GM23248 (cell line): ENCODE measurements at regions not wholly inside any gene's neighbourhood (a gene's known extent, or its start where the extent isn't known, plus 50 kb on each side); places are given as distances from the start of the nearest gene placed in this dataset.

Experiments used
- DNase-seq: peaks from one replicate; pipeline ENCODE4 v3.0.0-alpha.2; 2015
- H2AFZ ChIP-seq: fragments of 200-600 bp; sonication (generic); 2 replicates; pipeline ENCODE4 v1.6.1; 2016; ENCODE audit warnings: antibody characterized with exemption
- H3F3A ChIP-seq: fragments of 200-600 bp; sonication (generic); 2 replicates; pipeline ENCODE4 v1.6.1; 2016; ENCODE audit warnings: mild to moderate bottlenecking, antibody characterized with exemption, mixed run types; ENCODE audit not compliant: insufficient read depth
- H3K27ac ChIP-seq: fragments of 200-600 bp; sonication (generic); 2 replicates; pipeline ENCODE4 v1.5.1; 2016; ENCODE audit warnings: mild to moderate bottlenecking
- H3K27me3 ChIP-seq: fragments of 200-600 bp; sonication (generic); replicated peaks from 2 replicates; pipeline ENCODE4 v1.6.1; 2016; ENCODE audit warnings: mild to moderate bottlenecking; ENCODE audit not compliant: insufficient read depth
- H3K36me3 ChIP-seq: fragments of 200-600 bp; sonication (generic); 2 replicates; pipeline ENCODE4 v1.6.1; 2016; ENCODE audit warnings: low read depth, mild to moderate bottlenecking
- H3K4me1 ChIP-seq: fragments of 200-600 bp; sonication (generic); 2 replicates; pipeline ENCODE4 v1.6.1; 2016; ENCODE audit warnings: mild to moderate bottlenecking; ENCODE audit not compliant: insufficient read depth
- H3K4me2 ChIP-seq: fragments of 200-600 bp; sonication (generic); one replicate; pipeline ENCODE4 v1.6.1; 2016; ENCODE audit warnings: mild to moderate bottlenecking; ENCODE audit not compliant: unreplicated experiment
- H3K4me3 ChIP-seq: fragments of 200-600 bp; sonication (generic); 2 replicates; pipeline ENCODE4 v1.5.1; 2016; ENCODE audit warnings: mild to moderate bottlenecking
- H3K79me2 ChIP-seq: fragments of 200-600 bp; sonication (generic); 2 replicates; pipeline ENCODE4 v1.6.1; 2016; ENCODE audit warnings: mild to moderate bottlenecking; ENCODE audit not compliant: insufficient read depth
- H3K9ac ChIP-seq: fragments of 200-600 bp; sonication (generic); 2 replicates; pipeline ENCODE4 v1.6.1; 2016; ENCODE audit warnings: mild to moderate bottlenecking
- H3K9me2 ChIP-seq: fragments of 200-600 bp; sonication (generic); 2 replicates; pipeline ENCODE4 v1.6.1; 2016; ENCODE audit warnings: mixed run types, mild to moderate bottlenecking, moderate library complexity; ENCODE audit not compliant: insufficient read depth
- H3K9me3 ChIP-seq: fragments of 200-600 bp; sonication (generic); one replicate; pipeline ENCODE4 v1.6.1; 2017; ENCODE audit warnings: low read depth
- H4K20me1 ChIP-seq: fragments of 200-600 bp; sonication (generic); 2 replicates; pipeline ENCODE4 v1.6.0; 2016; ENCODE audit not compliant: insufficient read depth
- EZH2 ChIP-seq: fragments of 200-600 bp; sonication (generic); IDR thresholded peaks from 2 replicates; pipeline ENCODE4 v1.6.1; 2018; ENCODE audit warnings: antibody characterized with exemption, mild to moderate bottlenecking; ENCODE audit not compliant: insufficient read depth, poor library complexity, severe bottlenecking
- EZH2phosphoT487 ChIP-seq: fragments of 200-600 bp; sonication (generic); IDR thresholded peaks from 2 replicates; pipeline ENCODE4 v1.6.1; 2018; ENCODE audit warnings: antibody characterized with exemption, moderate library complexity, mild to moderate bottlenecking, low read depth; ENCODE audit not compliant: insufficient read depth
- WGBS, 2 experiments: methylation state at CpG; one replicate each; pipeline ENCODE4 v1.1.6; 2015 to 2017; ENCODE audit warnings: low lambda C conversion rate in 2 of 2, low coverage in 1 of 2; ENCODE audit errors: missing lambda C conversion rate in 2 of 2; 5-methylcytosine and 5-hydroxymethylcytosine counted together
- in situ Hi-C: fragments of 300-500 bp; cut with MboI; formaldehyde crosslinking; loops from 2 replicates; pipeline ENCODE4 v1.15.0; 2020

DNA sequence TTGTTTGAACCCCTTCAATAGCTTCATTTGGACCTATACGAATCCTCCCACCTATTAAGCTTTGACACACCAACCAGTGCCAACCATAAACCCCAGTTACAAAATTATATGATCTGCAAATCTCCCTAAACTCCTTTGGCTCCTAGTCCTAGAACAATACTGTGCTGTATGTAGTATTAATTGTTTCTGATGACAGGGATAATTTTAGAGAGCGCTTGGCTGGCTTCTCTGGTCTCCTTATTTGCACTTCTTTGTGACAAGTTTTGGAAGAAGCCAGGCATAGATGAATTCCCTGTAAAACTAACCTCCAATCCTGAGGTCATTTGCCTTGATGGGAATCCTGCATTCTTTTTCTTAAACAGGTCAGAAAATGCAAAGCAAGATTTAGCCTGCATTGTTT, 433.0 kb downstream of the PPARGC1A start:
- 26 to 39% methylated on average over 2 of the region's 2 CpGs for WGBS, 2 experiments
- in situ Hi-C loops: no loop called here

DNA sequence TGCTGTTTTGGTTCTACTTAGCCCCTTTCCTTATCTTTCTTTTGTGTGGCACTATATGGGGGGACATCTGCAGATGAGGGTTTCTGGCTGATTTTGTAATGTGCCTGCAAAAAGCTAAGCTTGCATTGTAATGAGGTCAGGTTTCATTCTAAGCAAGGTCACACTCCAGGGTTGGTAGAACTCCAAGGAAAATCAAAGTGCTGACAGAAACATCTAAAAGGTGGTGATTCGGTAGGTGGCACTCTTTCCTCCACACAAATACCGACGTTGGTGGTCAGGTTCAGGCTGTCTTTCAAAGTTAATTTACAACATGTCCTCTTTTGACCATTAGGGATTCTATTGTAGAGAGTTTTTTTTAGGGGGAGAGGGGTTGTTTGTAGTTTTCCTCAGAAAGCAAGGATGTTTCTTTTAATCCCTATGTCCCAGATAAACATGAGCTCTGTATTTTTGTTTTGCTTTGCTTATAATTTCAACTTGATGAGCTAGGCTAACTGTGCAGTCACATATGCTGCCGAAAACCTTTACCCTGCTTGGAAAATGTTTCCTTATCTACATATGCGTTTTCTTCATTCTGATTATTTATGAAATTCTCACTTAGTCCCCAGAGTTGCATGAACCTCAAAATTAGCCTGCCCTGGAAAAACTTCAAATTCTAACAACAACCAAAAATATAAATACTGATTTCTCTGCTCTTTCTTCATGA, 434.2 kb downstream of the PPARGC1A start:
- H3K27ac ChIP-seq: no peak overlapping the region
- no peaks in the 10 kb centered on the region for H3K4me1 ChIP-seq
- no peaks in the 10 kb centered on the region for H3K9me2 ChIP-seq
- H3K36me3 ChIP-seq: no peaks in the 10 kb centered on the region
- no peaks in the 10 kb centered on the region for H3F3A ChIP-seq
- in situ Hi-C loops: no loop called here
- no peaks in the 10 kb centered on the region for H3K79me2 ChIP-seq
- WGBS, 2 experiments: 20 to 21% methylated on average over 5 of the region's 5 CpGs
- no peaks in the 10 kb centered on the region for H4K20me1 ChIP-seq
- no peaks in the 10 kb centered on the region for H3K27me3 ChIP-seq
- H3K4me3 ChIP-seq: no peak overlapping the region
- no peak overlapping the region for H3K9ac ChIP-seq
- H2AFZ ChIP-seq: no peak overlapping the region
- no peak overlapping the region for H3K4me2 ChIP-seq
- no peak for DNase-seq
- no peaks in the 10 kb centered on the region for H3K9me3 ChIP-seq
- TF ChIP-seq EZH2 (no peak), EZH2phosphoT487 (no peak)

More for the DNA sequence above, 433.0 kb downstream of the PPARGC1A start:
- Histone ChIP-seq H3K9me2 (no peaks in the 10 kb centered on the region), H3K9me3 (no peaks in the 10 kb centered on the region), H3K4me2 (no peak overlapping the region), H4K20me1 (no peaks in the 10 kb centered on the region), H3F3A (no peaks in the 10 kb centered on the region), H3K36me3 (no peaks in the 10 kb centered on the region), H2AFZ (no peak overlapping the region), H3K9ac (no peak overlapping the region), H3K79me2 (no peaks in the 10 kb centered on the region), H3K4me3 (no peak overlapping the region), H3K27ac (no peak overlapping the region), H3K27me3 (no peaks in the 10 kb centered on the region), H3K4me1 (no peaks in the 10 kb centered on the region)
- no peak for DNase-seq
- TF ChIP-seq EZH2phosphoT487: no peak
- no peak for TF ChIP-seq EZH2

DNA sequence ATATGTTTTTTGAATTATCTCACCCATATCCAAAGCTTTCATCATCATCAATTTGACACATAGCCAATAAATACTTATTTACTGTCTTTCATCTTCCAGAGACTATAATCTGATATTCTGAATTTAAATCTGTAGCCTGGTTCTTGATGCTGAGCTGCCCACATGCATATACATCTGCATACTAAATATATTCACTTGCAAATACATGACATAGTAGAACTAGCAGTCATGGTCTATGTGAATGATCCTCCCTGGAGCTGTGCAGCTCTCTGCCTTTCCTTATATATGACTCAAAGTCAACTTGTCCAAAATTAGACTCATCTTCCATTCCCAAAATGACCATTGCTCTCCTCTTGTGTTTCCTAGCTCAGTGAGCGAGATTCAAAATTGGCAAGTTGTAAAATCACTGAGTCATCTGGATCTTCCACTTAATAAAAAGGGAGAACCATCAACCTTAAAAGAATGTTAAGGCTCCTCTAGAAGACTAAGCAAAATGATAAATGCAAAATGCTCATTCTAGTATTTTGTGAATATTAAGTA, 448.2 kb downstream of the PPARGC1A start:
- H2AFZ ChIP-seq: no peak overlapping the region
- no peaks in the 10 kb centered on the region for H3K36me3 ChIP-seq
- H3F3A ChIP-seq: no peaks in the 10 kb centered on the region
- no peaks in the 10 kb centered on the region for H3K4me1 ChIP-seq
- no peaks in the 10 kb centered on the region for H3K9me2 ChIP-seq
- 0 to 12% methylated on average over 1 of the region's 1 CpG for WGBS, 2 experiments
- in situ Hi-C loops: no loop called here
- no peak for TF ChIP-seq EZH2phosphoT487
- TF ChIP-seq EZH2: no peak
- H4K20me1 ChIP-seq: no peaks in the 10 kb centered on the region
- no peak overlapping the region for H3K4me3 ChIP-seq
- no peaks in the 10 kb centered on the region for H3K27me3 ChIP-seq
- H3K9ac ChIP-seq: no peak overlapping the region
- no peaks in the 10 kb centered on the region for H3K9me3 ChIP-seq
- H3K4me2 ChIP-seq: no peak overlapping the region
- H3K79me2 ChIP-seq: no peaks in the 10 kb centered on the region
- no peak for DNase-seq
- H3K27ac ChIP-seq: no peak overlapping the region

DNA sequence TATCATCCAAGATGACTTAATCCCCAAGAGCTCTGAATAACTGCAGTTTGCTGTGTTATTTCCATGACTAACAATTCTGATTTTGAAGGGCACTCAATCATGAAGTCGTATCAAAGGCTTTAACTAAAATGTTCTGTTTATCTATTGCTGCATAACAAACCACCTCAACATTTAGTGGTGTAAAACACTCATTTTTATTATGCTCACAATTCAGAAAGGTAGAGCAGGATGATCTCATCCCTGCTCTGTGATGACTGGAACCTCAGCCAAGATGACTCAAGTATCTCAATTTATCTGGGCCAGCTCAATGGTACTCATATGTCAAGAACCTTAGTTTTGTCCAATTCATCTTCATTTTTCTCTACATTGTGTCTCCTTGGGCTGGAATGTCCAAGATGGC, 451.1 kb downstream of the PPARGC1A start:
- H3K36me3 ChIP-seq: no peaks in the 10 kb centered on the region
- TF ChIP-seq EZH2phosphoT487: no peak
- TF ChIP-seq EZH2: no peak
- H3K9me2 ChIP-seq: no peaks in the 10 kb centered on the region
- WGBS, 2 experiments: 5 to 16% methylated on average over 1 of the region's 1 CpG
- DNase-seq: no peak
- no peaks in the 10 kb centered on the region for H3K79me2 ChIP-seq
- no peak overlapping the region for H3K9ac ChIP-seq
- in situ Hi-C loops: no loop called here
- no peak overlapping the region for H3K27ac ChIP-seq
- no peaks in the 10 kb centered on the region for H3K27me3 ChIP-seq
- H4K20me1 ChIP-seq: no peaks in the 10 kb centered on the region
- no peak overlapping the region for H3K4me2 ChIP-seq
- H3K9me3 ChIP-seq: no peaks in the 10 kb centered on the region
- H3K4me1 ChIP-seq: no peaks in the 10 kb centered on the region
- no peak overlapping the region for H3K4me3 ChIP-seq
- H2AFZ ChIP-seq: no peak overlapping the region
- H3F3A ChIP-seq: no peaks in the 10 kb centered on the region

DNA sequence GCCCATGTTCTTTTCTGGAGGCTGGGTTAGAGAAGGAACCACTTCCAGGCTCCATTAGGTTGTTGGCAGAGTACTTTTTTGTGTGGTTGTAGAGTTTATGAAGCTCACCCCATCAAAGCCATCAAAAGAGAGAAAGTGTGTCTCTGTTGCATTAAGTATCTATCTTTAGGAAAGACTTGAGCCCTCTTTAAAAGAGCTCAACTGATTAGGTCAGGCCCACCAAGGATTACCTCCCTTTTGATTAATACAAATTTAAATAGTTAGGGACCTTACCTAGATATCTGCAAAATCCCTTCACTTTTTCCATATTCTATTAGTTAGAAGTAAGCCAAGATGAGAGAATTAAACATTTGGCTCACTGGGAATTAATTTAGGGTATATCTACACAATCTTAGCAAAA, 460.4 kb downstream of the PPARGC1A start:
- no peak overlapping the region for H3K27ac ChIP-seq
- no peaks in the 10 kb centered on the region for H3F3A ChIP-seq
- no peak for DNase-seq
- H3K4me3 ChIP-seq: no peak overlapping the region
- H3K4me2 ChIP-seq: no peak overlapping the region
- no peaks in the 10 kb centered on the region for H3K9me3 ChIP-seq
- H4K20me1 ChIP-seq: no peaks in the 10 kb centered on the region
- no peak overlapping the region for H3K9ac ChIP-seq
- no peaks in the 10 kb centered on the region for H3K36me3 ChIP-seq
- no peaks in the 10 kb centered on the region for H3K27me3 ChIP-seq
- H3K4me1 ChIP-seq: no peaks in the 10 kb centered on the region
- no peaks in the 10 kb centered on the region for H3K79me2 ChIP-seq
- TF ChIP-seq EZH2 (no peak), EZH2phosphoT487 (no peak)
- H3K9me2 ChIP-seq: no peaks in the 10 kb centered on the region
- in situ Hi-C loops: no loop called here
- H2AFZ ChIP-seq: no peak overlapping the region
